ENCODE measurements at regions not wholly inside any gene's neighbourhood (a gene's known extent, or its start where the extent isn't known, plus 50 kb on each side); places are given as distances from the start of the nearest gene placed in this dataset.

DNA sequence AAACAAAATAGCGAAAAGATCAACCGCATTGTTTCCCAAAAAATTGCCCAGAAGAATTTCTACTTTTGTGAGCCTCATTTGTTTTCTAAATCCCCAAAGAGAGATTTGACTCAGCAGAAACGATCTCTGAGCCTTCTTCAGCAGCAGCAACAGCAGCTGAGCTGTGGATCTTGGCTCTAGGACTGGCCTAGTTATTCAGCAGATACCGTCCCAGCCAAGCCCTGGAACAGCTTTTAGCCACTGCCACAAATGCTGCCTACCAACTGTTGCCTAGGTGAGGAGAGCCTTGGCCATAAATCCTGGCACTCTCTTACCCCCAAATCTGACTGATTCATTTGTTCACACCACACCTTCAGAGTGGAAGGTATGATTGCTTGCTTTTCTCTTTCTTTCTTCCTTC, 320.1 kb downstream of the TGFB2 start:
- no peak for DNase-seq (ENCODE audit: low spot score)
- Histone ChIP-seq H3K14ac (ENCODE audit: low read length) (no peak overlapping the region), H2BK12ac (ENCODE audit: low read length) (no peak overlapping the region), H3K9me3 (replicated peaks in 1 of 2; ENCODE audit: control insufficient read depth in 2 of 2, insufficient read depth in 1 of 2, low read depth in 1 of 2, low read length in 2 of 2) (peaks cover 0 to 3% of the 10 kb centered on the region in 2 donors), H4K91ac (ENCODE audit: low read depth, low read length, poor library complexity) (no peak overlapping the region), H3K23ac (ENCODE audit: low read depth, low read length, poor library complexity) (no peak overlapping the region), H3K4me3 (ENCODE audit: low read length in 2 of 2) (no peak overlapping the region), H3K4me2 (ENCODE audit: insufficient read depth, low read length, poor library complexity, severe bottlenecking) (no peak overlapping the region), H3K79me1 (ENCODE audit: low read depth, low read length) (no peaks in the 10 kb centered on the region), H2BK120ac (ENCODE audit: low read depth, low read length) (no peak overlapping the region), H2BK15ac (ENCODE audit: low read length) (no peak overlapping the region), H3K27me3 (ENCODE audit: control insufficient read depth in 3 of 3, insufficient read depth in 3 of 3, low read depth in 1 of 3, low read length in 3 of 3) (no peaks in the 10 kb centered on the region), H3K36me3 (replicated peaks in 1 of 2; ENCODE audit: control insufficient read depth in 2 of 2, insufficient read depth in 2 of 2, low read length in 2 of 2) (no peaks in the 10 kb centered on the region), H3K4me1 (ENCODE audit: control insufficient read depth in 2 of 2, insufficient read depth in 1 of 2, low read depth in 1 of 2, low read length in 2 of 2) (peaks cover 0 to 8% of the 10 kb centered on the region in 2 donors), H2AFZ (ENCODE audit: low read length) (no peak overlapping the region), H2AK5ac (ENCODE audit: low read depth, low read length) (no peak overlapping the region), H3K18ac (ENCODE audit: low read length) (peak overlapping the region; percentile 9), H2BK5ac (ENCODE audit: low read length) (no peak overlapping the region), H4K8ac (ENCODE audit: low read depth, low read length) (no peak overlapping the region), H3K4ac (ENCODE audit: low read length) (no peak overlapping the region), H3K9ac (ENCODE audit: low read depth, low read length, poor library complexity) (no peak overlapping the region), H3K27ac (replicated peaks; ENCODE audit: low read length) (no peak overlapping the region)
- no CpG with 5 or more reads among the region's 4 CpGs for WGBS, 2 donors (ENCODE audit: extremely low coverage in 2 of 2, insufficient read length in 2 of 2, insufficient replicate concordance in 1 of 2)

DNA sequence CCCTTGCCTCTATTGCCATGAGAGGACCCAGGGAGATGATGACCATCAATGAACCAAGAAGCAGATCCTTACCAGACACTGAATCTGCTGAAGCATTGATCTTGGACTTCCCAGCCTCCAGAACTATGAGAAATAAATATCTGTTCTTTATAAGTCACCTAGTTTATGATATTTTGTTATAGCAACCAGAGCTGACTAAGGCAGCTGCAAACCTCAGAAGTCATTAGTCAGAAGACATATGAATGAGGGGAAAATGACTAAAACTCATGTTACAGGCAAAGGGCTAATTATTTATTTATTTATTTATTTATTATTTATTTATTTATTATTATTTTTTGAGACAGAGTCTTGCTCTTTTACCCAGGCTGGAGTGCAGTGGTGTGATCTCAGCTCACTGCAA, 321.1 kb downstream of the TGFB2 start:
- no peak overlapping the region for H3K9ac ChIP-seq (ENCODE audit: low read depth, low read length, poor library complexity)
- no peak overlapping the region for H3K14ac ChIP-seq (ENCODE audit: low read length)
- no peak overlapping the region for H2AFZ ChIP-seq (ENCODE audit: low read length)
- H2BK15ac ChIP-seq (ENCODE audit: low read length) = no peak overlapping the region
- no peak overlapping the region for H3K4ac ChIP-seq (ENCODE audit: low read length)
- no peak overlapping the region for H3K4me2 ChIP-seq (ENCODE audit: insufficient read depth, low read length, poor library complexity, severe bottlenecking)
- no peak for DNase-seq (ENCODE audit: low spot score)
- H2AK5ac ChIP-seq (ENCODE audit: low read depth, low read length) = no peak overlapping the region
- H3K79me1 ChIP-seq (ENCODE audit: low read depth, low read length) = no peaks in the 10 kb centered on the region
- H3K4me1 ChIP-seq (ENCODE audit: control insufficient read depth in 2 of 2, insufficient read depth in 1 of 2, low read depth in 1 of 2, low read length in 2 of 2) = peaks cover 0 to 2% of the 10 kb centered on the region in 2 donors
- H3K4me3 ChIP-seq (ENCODE audit: low read length in 2 of 2) = no peak overlapping the region
- H4K91ac ChIP-seq (ENCODE audit: low read depth, low read length, poor library complexity) = no peak overlapping the region
- no peak overlapping the region for H2BK5ac ChIP-seq (ENCODE audit: low read length)
- H3K36me3 ChIP-seq (replicated peaks in 1 of 2; ENCODE audit: control insufficient read depth in 2 of 2, insufficient read depth in 2 of 2, low read length in 2 of 2) = no peaks in the 10 kb centered on the region
- H2BK120ac ChIP-seq (ENCODE audit: low read depth, low read length) = no peak overlapping the region
- H3K9me3 ChIP-seq (replicated peaks in 1 of 2; ENCODE audit: control insufficient read depth in 2 of 2, insufficient read depth in 1 of 2, low read depth in 1 of 2, low read length in 2 of 2) = peaks cover 0 to 6% of the 10 kb centered on the region in 2 donors
- no peak overlapping the region for H4K8ac ChIP-seq (ENCODE audit: low read depth, low read length)
- H3K27me3 ChIP-seq (ENCODE audit: control insufficient read depth in 3 of 3, insufficient read depth in 3 of 3, low read depth in 1 of 3, low read length in 3 of 3) = no peaks in the 10 kb centered on the region
- no peak overlapping the region for H3K23ac ChIP-seq (ENCODE audit: low read depth, low read length, poor library complexity)
- no peak overlapping the region for H3K27ac ChIP-seq (replicated peaks; ENCODE audit: low read length)
- H2BK12ac ChIP-seq (ENCODE audit: low read length) = no peak overlapping the region
- no peak overlapping the region for H3K18ac ChIP-seq (ENCODE audit: low read length)

DNA sequence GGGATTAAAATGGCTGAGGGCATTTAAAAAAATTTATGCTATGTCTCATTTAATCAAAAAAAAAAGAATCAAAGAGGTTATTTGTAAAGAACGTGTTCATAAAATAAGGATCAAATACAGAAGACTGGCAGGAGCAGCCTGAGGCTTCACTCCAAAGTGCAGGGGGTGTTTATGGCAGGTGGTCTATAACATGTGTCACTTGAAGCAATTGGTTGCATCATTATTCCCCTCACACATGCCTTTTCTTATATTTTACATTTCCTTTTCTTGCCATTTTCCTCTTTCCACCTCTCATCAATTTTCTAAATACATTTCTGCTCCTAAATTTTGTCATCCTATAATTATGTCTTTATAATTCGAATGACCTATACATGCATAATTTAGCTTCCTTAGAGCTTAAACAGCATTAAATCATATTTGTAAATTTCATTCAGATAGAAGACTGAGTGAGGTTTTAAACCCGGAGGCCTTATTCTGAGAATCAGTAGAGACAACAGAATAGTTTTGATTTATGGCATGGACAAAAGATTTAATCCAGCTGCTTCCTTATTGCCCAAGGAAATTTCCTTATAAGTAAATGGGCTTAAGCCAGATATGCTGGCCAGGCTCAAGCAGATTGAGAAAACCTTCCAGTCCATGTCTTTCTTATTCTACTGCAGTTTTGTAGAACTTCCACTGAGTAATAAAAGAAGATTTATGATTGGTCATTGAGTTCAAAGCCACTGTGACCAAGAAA, 322.8 kb downstream of the TGFB2 start:
- Histone ChIP-seq H2BK120ac (ENCODE audit: low read depth, low read length) (no peak overlapping the region), H3K4me2 (ENCODE audit: insufficient read depth, low read length, poor library complexity, severe bottlenecking) (no peak overlapping the region), H3K27ac (replicated peaks; ENCODE audit: low read length) (no peak overlapping the region), H3K18ac (ENCODE audit: low read length) (no peak overlapping the region), H3K14ac (ENCODE audit: low read length) (no peak overlapping the region), H3K4me1 (ENCODE audit: control insufficient read depth in 2 of 2, insufficient read depth in 1 of 2, low read depth in 1 of 2, low read length in 2 of 2) (peaks cover 0 to 8% of the 10 kb centered on the region in 2 donors), H3K4me3 (ENCODE audit: low read length in 2 of 2) (no peak overlapping the region), H2BK15ac (ENCODE audit: low read length) (no peak overlapping the region), H4K91ac (ENCODE audit: low read depth, low read length, poor library complexity) (no peak overlapping the region), H2AFZ (ENCODE audit: low read length) (no peak overlapping the region), H3K27me3 (ENCODE audit: control insufficient read depth in 3 of 3, insufficient read depth in 3 of 3, low read depth in 1 of 3, low read length in 3 of 3) (no peaks in the 10 kb centered on the region), H2AK5ac (ENCODE audit: low read depth, low read length) (no peak overlapping the region), H3K36me3 (replicated peaks in 1 of 2; ENCODE audit: control insufficient read depth in 2 of 2, insufficient read depth in 2 of 2, low read length in 2 of 2) (no peaks in the 10 kb centered on the region), H4K8ac (ENCODE audit: low read depth, low read length) (no peak overlapping the region), H2BK12ac (ENCODE audit: low read length) (no peak overlapping the region), H3K9me3 (replicated peaks in 1 of 2; ENCODE audit: control insufficient read depth in 2 of 2, insufficient read depth in 1 of 2, low read depth in 1 of 2, low read length in 2 of 2) (peaks cover 0 to 6% of the 10 kb centered on the region in 2 donors), H2BK5ac (ENCODE audit: low read length) (no peak overlapping the region), H3K9ac (ENCODE audit: low read depth, low read length, poor library complexity) (no peak overlapping the region), H3K79me1 (ENCODE audit: low read depth, low read length) (no peaks in the 10 kb centered on the region), H3K23ac (ENCODE audit: low read depth, low read length, poor library complexity) (no peak overlapping the region), H3K4ac (ENCODE audit: low read length) (no peak overlapping the region)
- WGBS, 2 donors (ENCODE audit: extremely low coverage in 2 of 2, insufficient read length in 2 of 2, insufficient replicate concordance in 1 of 2) = no CpG with 5 or more reads among the region's 3 CpGs
- DNase-seq (ENCODE audit: low spot score) = no peak

DNA sequence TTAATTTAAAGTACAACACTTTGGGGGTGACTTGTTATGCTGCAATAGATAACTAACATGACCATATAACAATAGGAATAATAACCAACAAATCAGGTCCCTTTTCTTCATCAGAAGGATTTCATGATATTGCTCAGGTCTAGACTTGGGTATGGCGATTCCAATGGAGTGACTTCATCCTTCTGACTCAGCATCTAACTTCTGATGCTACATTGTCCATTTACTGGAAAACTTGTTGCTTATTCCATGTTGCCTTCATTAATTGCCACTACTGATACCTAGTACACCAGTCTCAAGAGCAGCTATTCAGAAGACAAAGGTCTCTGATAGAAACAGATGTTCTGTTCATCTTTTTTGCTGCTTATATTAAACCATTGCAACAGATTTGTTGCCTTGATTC, 324.3 kb downstream of the TGFB2 start:
- H3K14ac ChIP-seq (ENCODE audit: low read length) = no peak overlapping the region
- no peaks in the 10 kb centered on the region for H3K79me1 ChIP-seq (ENCODE audit: low read depth, low read length)
- H2AK5ac ChIP-seq (ENCODE audit: low read depth, low read length) = no peak overlapping the region
- H3K4me1 ChIP-seq (ENCODE audit: control insufficient read depth in 2 of 2, insufficient read depth in 1 of 2, low read depth in 1 of 2, low read length in 2 of 2) = peaks cover 3 to 10% of the 10 kb centered on the region in 2 donors
- no peak overlapping the region for H3K4me3 ChIP-seq (ENCODE audit: low read length in 2 of 2)
- no CpG with 5 or more reads among the region's 1 CpG for WGBS, 2 donors (ENCODE audit: extremely low coverage in 2 of 2, insufficient read length in 2 of 2, insufficient replicate concordance in 1 of 2)
- no peak overlapping the region for H3K9ac ChIP-seq (ENCODE audit: low read depth, low read length, poor library complexity)
- no peak overlapping the region for H4K8ac ChIP-seq (ENCODE audit: low read depth, low read length)
- H3K4ac ChIP-seq (ENCODE audit: low read length) = no peak overlapping the region
- H2BK120ac ChIP-seq (ENCODE audit: low read depth, low read length) = no peak overlapping the region
- no peak overlapping the region for H2BK15ac ChIP-seq (ENCODE audit: low read length)
- no peak overlapping the region for H3K18ac ChIP-seq (ENCODE audit: low read length)
- peaks cover 0 to 6% of the 10 kb centered on the region in 2 donors for H3K9me3 ChIP-seq (replicated peaks in 1 of 2; ENCODE audit: control insufficient read depth in 2 of 2, insufficient read depth in 1 of 2, low read depth in 1 of 2, low read length in 2 of 2)
- no peak overlapping the region for H4K91ac ChIP-seq (ENCODE audit: low read depth, low read length, poor library complexity)
- no peak overlapping the region for H2BK5ac ChIP-seq (ENCODE audit: low read length)
- H2BK12ac ChIP-seq (ENCODE audit: low read length) = no peak overlapping the region
- no peaks in the 10 kb centered on the region for H3K36me3 ChIP-seq (replicated peaks in 1 of 2; ENCODE audit: control insufficient read depth in 2 of 2, insufficient read depth in 2 of 2, low read length in 2 of 2)
- no peak overlapping the region for H3K27ac ChIP-seq (replicated peaks; ENCODE audit: low read length)
- DNase-seq (ENCODE audit: low spot score) = no peak
- no peak overlapping the region for H3K23ac ChIP-seq (ENCODE audit: low read depth, low read length, poor library complexity)
- no peaks in the 10 kb centered on the region for H3K27me3 ChIP-seq (ENCODE audit: control insufficient read depth in 3 of 3, insufficient read depth in 3 of 3, low read depth in 1 of 3, low read length in 3 of 3)
- H2AFZ ChIP-seq (ENCODE audit: low read length) = no peak overlapping the region
- no peak overlapping the region for H3K4me2 ChIP-seq (ENCODE audit: insufficient read depth, low read length, poor library complexity, severe bottlenecking)
